Effector memory CD8-positive, alpha-beta T cell (primary cell): ENCODE measurements at regions not wholly inside any gene's neighbourhood (a gene's known extent, or its start where the extent isn't known, plus 50 kb on each side); places are given as distances from the start of the nearest gene placed in this dataset.

Source experiments
- ATAC-seq: fragments of 150-1000 bp; cut with Tn5 transposase; replicated peaks from 2 replicates; pipeline ENCODE4 v1.10.0; 2021; ENCODE audit warnings: mild to moderate bottlenecking, moderate library complexity
- DNase-seq, 3 experiments: peaks; one replicate each; pipeline ENCODE4 v3.0.0; 2021
- H3K27ac Mint-ChIP-seq, 2 donors: one replicate each; pipeline ENCODE4 v1.8.0; 2022; ENCODE audit warnings: mild to moderate bottlenecking in 2 of 2, mixed read lengths in 2 of 2, moderate library complexity in 2 of 2
- H3K27me3 Mint-ChIP-seq, 2 donors: one replicate each; pipeline ENCODE4 v1.8.0; 2022; ENCODE audit warnings: mixed read lengths in 2 of 2
- H3K36me3 Mint-ChIP-seq: one replicate; pipeline ENCODE4 v1.8.0; 2022; ENCODE audit warnings: mild to moderate bottlenecking, moderate library complexity, mixed read lengths; ENCODE audit not compliant: insufficient read depth
- H3K4me1 Mint-ChIP-seq, 2 donors: one replicate each; pipeline ENCODE4 v1.8.0; 2022; ENCODE audit warnings: low read depth in 2 of 2, mixed read lengths in 2 of 2
- H3K4me3 Mint-ChIP-seq, 2 donors: one replicate each; pipeline ENCODE4 v1.8.0; 2022; ENCODE audit warnings: mild to moderate bottlenecking in 2 of 2, mixed read lengths in 2 of 2, moderate library complexity in 2 of 2
- H3K9me3 Mint-ChIP-seq, 2 donors: one replicate each; pipeline ENCODE4 v1.8.0; 2022; ENCODE audit warnings: mixed read lengths in 2 of 2

DNA sequence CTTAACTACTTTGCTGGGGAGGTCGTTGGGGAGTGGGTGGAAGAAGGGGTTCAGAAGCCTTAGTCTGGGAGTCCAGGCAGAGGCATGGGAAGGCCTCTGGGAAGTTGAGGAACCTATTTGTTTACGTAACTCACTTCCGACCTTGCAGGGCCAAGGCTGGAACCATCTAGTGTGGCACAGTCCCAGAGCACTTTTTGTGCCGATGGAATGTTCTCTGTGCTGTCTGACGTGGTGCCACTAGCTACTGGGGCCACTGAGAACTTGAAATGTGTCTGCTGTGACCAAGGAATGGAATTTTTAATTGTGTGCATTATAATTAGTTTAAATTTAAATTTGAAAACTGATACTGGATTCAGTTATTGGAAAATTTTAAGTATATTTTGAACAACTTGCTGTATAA is 139.7 kb downstream of the FAM161A start:
- Mint-ChIP-seq H3K4me3 (no peak overlapping the region), H3K9me3 (no peaks in the 10 kb centered on the region), H3K27me3 (peaks cover 0 to 4% of the 10 kb centered on the region in 2 donors), H3K36me3 (no peaks in the 10 kb centered on the region), H3K27ac (no peak overlapping the region), H3K4me1 (no peaks in the 10 kb centered on the region)
- DNase-seq (no peak), ATAC-seq (no peak)

DNA sequence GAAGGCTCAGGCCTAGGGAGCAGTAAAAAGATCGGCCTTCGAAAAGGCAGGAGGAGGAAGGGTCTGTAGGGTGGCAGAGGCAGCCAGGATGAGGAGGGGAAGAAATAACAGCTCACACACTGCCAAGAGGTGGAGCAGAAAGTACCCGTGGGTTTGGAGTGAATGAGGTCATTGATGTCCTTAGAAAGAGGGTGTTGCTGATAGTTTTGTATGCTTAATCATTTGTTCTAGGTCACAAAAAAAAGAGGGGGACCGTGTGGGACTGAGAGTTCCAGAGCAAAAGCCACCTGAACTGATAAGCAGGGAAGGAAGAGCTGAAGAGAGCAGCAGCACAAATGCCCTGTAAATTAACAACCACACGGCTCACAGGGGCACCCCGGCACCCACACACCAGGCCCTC is 140.4 kb downstream of the FAM161A start:
- ATAC-seq (no peak), DNase-seq (no peak)
- no peak overlapping the region for H3K4me3 Mint-ChIP-seq
- H3K36me3 Mint-ChIP-seq = no peaks in the 10 kb centered on the region
- no peaks in the 10 kb centered on the region for H3K27me3 Mint-ChIP-seq
- no peak overlapping the region for H3K27ac Mint-ChIP-seq
- no peaks in the 10 kb centered on the region for H3K9me3 Mint-ChIP-seq
- no peaks in the 10 kb centered on the region for H3K4me1 Mint-ChIP-seq

DNA sequence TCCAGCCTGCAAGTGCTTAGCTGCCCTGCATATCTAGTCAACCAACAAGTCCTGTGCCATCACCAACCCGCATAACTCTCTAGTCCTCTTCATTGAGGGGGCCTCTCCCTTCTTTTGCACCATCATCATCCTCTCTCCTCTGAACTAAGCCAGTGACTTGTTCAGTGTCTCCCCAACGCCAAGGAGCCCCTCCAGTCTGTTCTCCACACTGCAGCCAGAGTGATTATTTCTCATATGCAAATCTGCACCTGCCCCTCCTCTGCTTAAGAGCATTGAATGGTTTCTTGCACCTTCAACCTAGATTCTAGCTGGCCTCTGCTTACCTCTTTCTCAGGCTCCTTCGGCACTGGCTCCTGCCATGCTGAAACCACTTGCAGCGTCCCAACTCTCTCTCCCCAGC is 141.8 kb downstream of the FAM161A start:
- no peaks in the 10 kb centered on the region for H3K27me3 Mint-ChIP-seq
- ATAC-seq (no peak), DNase-seq (no peak)
- H3K9me3 Mint-ChIP-seq = no peaks in the 10 kb centered on the region
- H3K4me3 Mint-ChIP-seq = no peak overlapping the region
- H3K36me3 Mint-ChIP-seq = no peaks in the 10 kb centered on the region
- H3K4me1 Mint-ChIP-seq = peaks cover 1 to 4% of the 10 kb centered on the region in 2 donors
- H3K27ac Mint-ChIP-seq = no peak overlapping the region

DNA sequence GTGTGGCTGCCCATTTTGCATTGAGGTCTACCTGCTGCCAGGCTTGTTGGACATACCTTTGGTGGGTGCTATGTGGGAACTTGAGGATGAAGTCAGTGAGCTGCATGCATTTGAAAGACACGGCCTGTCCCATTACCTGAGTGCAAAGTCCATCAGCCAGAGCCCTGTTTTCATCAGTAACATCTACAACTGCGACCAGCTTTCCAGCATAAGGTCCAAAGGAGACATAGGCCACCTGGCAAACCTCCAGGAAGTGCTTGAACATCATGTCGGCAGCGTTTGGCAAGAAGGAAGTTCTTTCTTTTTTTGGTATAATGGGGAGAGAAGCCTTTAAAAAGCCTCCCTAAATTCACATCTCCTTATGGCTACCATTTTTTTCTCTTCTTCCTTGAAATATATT is 143.1 kb downstream of the FAM161A start:
- no peaks in the 10 kb centered on the region for H3K9me3 Mint-ChIP-seq
- H3K36me3 Mint-ChIP-seq = no peaks in the 10 kb centered on the region
- H3K27ac Mint-ChIP-seq = no peak overlapping the region
- H3K27me3 Mint-ChIP-seq = no peaks in the 10 kb centered on the region
- ATAC-seq (no peak), DNase-seq (no peak)
- H3K4me3 Mint-ChIP-seq = no peak overlapping the region
- H3K4me1 Mint-ChIP-seq = peaks cover 1 to 4% of the 10 kb centered on the region in 2 donors

DNA sequence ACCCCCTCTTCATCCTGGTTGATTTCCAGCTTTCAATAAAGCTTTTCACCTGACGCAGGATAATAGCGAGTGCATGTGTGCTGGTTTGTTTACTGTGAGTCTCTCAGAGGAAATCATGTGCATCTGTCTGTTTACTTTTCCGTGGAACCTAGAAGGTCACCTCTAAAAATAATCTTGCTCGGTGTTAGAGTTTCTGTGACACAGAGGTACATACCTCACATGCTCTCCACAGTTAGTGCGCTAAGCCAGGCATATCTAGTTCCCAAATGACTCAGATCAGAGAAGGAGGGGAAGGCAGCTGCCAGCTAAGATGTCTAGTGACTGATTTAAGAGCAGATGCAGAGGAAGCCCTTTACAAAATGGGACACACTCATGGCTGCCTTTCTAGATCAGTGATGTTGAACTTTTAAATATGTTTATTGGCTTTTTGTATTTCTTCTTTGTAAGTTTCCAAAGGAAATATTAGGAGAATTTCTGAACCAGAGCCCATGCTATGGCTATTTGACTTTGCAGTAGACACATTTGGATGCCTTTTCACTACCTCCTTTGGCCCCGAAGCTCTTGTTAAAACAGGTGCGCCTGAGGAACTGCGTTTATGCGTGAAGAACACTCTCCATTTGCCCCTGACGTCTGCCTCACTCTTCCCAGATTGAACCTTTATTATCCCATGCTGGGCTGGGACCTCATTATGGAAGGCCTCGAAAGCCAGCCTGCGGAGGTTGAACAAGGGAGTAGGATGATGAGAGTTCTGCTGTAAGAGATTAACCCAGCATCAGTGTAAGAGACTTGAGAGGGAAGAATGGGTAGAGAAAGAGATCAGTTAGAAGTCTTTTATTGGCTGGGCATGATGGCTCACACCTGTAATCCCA is 145.6 kb downstream of the FAM161A start:
- Mint-ChIP-seq H3K4me3 (no peak overlapping the region), H3K4me1 (peaks cover 5 to 8% of the 10 kb centered on the region in 2 donors), H3K9me3 (no peaks in the 10 kb centered on the region), H3K27ac (no peak overlapping the region), H3K27me3 (no peaks in the 10 kb centered on the region), H3K36me3 (no peaks in the 10 kb centered on the region)
- ATAC-seq (no peak), DNase-seq (no peak)

DNA sequence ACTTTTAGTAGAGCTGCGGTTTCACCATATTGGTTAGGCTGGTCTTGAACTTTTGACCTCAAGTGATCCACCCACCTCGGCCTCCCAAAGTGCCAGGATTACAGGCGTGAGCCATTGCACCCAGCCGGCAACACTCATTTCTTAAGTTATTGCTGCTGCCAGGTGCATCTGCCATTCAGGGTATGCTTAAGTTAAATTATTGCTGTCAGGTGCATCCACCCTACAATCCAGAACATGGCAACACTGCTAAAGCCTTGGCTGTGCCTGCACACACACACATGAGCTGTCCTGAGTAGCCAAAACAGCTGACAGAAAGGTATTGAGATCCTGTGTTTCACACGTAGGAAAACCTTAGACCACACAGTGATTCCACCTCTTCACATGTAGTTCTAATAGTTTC is 148.2 kb downstream of the FAM161A start:
- no peaks in the 10 kb centered on the region for H3K9me3 Mint-ChIP-seq
- no peaks in the 10 kb centered on the region for H3K27me3 Mint-ChIP-seq
- H3K4me1 Mint-ChIP-seq = peaks cover 5 to 8% of the 10 kb centered on the region in 2 donors
- H3K27ac Mint-ChIP-seq = peak overlapping the region in 1 of 2 donors; percentile 49
- no peak for ATAC-seq
- DNase-seq = no peak
- no peaks in the 10 kb centered on the region for H3K36me3 Mint-ChIP-seq
- no peak overlapping the region for H3K4me3 Mint-ChIP-seq

DNA sequence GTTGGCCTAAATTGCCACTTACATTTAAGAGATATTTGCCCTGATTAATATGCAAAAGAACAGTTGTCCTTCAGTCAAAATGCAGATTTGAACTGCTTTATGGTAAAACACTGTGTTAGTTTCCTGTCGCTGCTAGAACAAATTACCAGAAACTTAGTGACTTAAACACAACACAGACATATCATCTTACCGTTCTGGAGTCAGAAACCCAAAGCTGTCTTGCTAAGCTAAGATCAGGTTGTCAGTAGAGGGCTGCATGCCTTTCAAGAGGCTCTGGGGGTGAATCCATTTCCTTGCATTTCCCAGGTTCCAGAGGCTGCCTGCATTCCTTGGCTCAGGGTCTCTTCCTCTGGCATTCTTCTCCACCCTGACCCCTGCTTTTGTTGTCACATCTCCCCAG is 149.5 kb downstream of the FAM161A start:
- DNase-seq = no peak
- no peak overlapping the region for H3K4me3 Mint-ChIP-seq
- no peak overlapping the region for H3K27ac Mint-ChIP-seq
- H3K27me3 Mint-ChIP-seq = no peaks in the 10 kb centered on the region
- H3K4me1 Mint-ChIP-seq = peaks cover 5 to 8% of the 10 kb centered on the region in 2 donors
- no peaks in the 10 kb centered on the region for H3K9me3 Mint-ChIP-seq
- no peak for ATAC-seq
- no peaks in the 10 kb centered on the region for H3K36me3 Mint-ChIP-seq

DNA sequence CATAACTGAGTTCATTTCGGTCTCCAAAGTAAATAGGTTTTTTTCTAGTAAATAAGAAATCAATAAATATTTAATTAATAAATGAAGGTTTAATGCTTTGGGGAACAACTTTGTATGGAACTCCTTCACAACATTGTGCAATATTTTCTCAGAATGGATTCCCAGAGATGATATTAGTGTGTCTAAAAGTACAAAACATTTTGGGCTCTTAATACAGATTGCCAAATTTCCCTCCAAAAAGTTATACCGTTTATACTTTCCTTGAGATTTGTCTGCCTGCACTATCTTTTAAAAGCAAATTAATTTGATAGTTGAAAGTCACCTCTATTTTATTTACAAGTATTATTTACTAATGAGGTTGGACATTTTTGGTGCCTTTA is 151.8 kb downstream of the FAM161A start:
- Mint-ChIP-seq H3K36me3 (no peaks in the 10 kb centered on the region), H3K4me3 (no peak overlapping the region), H3K9me3 (no peaks in the 10 kb centered on the region), H3K27ac (no peak overlapping the region), H3K27me3 (no peaks in the 10 kb centered on the region), H3K4me1 (peaks cover 4% of the 10 kb centered on the region in 2 donors)
- ATAC-seq (no peak), DNase-seq (no peak)

DNA sequence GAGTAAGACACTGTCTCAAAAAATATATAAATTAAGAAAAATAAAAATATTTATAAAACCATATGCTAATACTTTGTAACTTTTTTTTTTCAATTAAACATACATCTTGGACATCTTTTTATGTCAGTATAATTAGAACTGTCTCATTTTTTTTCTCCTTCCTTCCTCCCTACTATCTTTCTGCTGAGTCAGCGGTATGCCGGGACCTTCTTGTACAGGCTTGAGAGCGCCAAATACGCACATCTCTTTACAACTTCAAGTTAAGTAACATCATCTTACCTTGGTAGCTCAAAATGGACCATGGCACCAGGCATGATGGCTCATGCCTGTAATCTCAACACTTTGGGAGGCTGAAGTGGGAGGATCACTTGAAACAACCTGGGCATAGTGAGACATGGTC is 153.4 kb downstream of the FAM161A start:
- Mint-ChIP-seq H3K9me3 (no peaks in the 10 kb centered on the region), H3K36me3 (no peaks in the 10 kb centered on the region), H3K27ac (no peak overlapping the region), H3K4me3 (no peak overlapping the region), H3K27me3 (no peaks in the 10 kb centered on the region), H3K4me1 (peaks cover 4% of the 10 kb centered on the region in 2 donors)
- ATAC-seq (no peak), DNase-seq (no peak)

DNA sequence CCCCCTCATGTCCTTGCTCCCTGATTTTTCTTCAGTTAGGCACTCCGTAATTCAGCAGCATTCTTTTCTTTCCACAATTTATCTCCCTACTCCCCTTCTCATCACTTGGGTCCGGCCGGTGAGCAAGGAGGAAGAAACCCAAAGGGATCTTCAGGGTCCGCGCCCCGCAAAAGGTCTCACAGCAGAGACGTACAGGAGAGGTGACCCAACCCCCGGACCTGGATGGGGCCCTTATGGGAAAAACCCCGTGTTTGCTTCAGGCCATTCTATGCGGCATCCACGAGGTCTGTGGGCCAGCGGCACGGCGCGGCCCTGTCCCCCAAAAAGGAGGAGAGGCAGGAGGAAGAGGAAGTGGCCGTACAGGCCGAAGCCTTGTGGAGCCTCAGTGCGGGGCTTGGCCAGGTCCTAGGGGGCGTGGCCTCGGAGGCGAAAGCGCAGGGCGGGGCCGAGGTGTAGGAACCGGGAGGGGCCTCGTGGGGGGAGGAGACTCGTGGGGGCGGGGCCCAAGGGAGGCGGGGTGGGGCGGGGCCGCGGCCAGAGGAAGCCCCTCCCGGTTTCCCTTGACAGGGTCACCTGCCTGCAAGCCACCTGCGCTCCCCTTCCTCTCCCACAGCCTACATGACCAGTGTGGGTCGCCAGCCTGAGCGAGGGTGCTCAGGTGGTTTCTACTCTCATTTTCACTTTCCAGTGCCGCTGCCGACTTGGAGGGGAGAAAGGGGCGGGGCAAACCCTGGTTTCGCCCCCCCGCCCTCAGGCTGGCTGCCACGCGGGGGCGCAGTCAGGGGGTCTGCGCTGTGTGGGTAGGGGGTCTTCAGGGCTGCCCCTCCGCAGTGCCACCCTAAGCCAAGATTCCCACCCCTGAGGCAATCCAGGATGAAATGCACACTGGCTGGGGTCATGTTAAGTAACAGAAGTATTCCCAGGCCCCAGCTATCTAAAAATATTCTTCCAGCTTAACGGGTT is 156.4 kb upstream of the XPO1 start:
- Mint-ChIP-seq H3K27me3 (no peaks in the 10 kb centered on the region), H3K27ac (peak overlapping the region; percentile 66 to 95), H3K4me3 (peak overlapping the region; percentile 82 to 88), H3K9me3 (no peaks in the 10 kb centered on the region), H3K36me3 (no peaks in the 10 kb centered on the region), H3K4me1 (peaks cover 8% of the 10 kb centered on the region in 2 donors)
- ATAC-seq (peak; percentile 90), DNase-seq (peak; percentile 70 to 77 (median 76))

DNA sequence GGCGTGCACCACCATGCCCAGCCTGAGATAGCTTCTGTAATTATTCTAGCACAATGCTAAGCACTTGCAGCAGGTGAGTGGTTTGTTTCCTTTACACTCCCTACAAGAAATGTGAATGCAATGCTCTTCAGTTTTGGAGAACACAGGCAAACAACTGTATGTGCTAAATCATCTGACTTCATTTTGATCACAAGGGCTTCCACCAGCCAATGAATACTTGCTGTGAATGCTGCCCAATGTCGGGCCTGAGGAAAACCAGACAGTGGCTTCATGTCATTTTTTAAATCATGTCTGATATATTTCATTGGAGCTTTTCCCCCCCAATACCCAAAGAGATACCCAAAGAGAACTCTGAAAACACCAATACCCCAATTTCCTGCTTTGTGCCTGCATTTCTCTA is 155.6 kb upstream of the XPO1 start:
- peak overlapping the region; percentile 82 to 88 for H3K4me3 Mint-ChIP-seq
- H3K36me3 Mint-ChIP-seq = no peaks in the 10 kb centered on the region
- H3K4me1 Mint-ChIP-seq = peaks cover 8 to 11% of the 10 kb centered on the region in 2 donors
- H3K27ac Mint-ChIP-seq = peak overlapping the region; percentile 66 to 95
- no peaks in the 10 kb centered on the region for H3K9me3 Mint-ChIP-seq
- H3K27me3 Mint-ChIP-seq = no peaks in the 10 kb centered on the region
- DNase-seq (no peak), ATAC-seq (no peak)

DNA sequence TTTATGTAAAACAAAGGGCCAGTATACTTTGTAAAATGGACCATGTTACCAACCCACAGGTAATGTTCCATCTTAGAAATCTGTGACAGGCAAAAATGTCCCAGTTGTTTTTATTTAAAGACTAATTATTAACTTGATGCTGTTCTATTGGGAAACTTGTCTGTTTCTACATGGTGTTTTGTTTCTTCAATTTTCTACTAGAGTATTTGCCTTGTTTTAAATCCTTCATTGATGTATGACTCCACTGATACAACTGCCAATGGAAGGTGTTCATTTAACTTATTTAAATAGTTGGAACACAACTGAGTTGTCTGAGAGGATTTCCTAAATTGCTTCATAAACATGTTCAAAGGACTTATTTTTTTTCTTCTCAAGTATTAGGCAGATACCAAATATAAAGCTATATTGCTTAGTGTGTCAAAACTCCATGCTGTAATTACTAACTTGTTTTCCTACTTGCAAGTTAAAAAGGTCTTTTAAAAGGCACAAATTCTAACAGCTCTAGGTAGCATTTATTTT is 152.0 kb upstream of the XPO1 start:
- H3K36me3 Mint-ChIP-seq = no peaks in the 10 kb centered on the region
- H3K9me3 Mint-ChIP-seq = no peaks in the 10 kb centered on the region
- no peak overlapping the region for H3K4me3 Mint-ChIP-seq
- peak overlapping the region in 1 of 2 donors; percentile 45 for H3K27ac Mint-ChIP-seq
- DNase-seq = no peak
- no peaks in the 10 kb centered on the region for H3K27me3 Mint-ChIP-seq
- no peak for ATAC-seq
- peaks cover 8 to 11% of the 10 kb centered on the region in 2 donors for H3K4me1 Mint-ChIP-seq

DNA sequence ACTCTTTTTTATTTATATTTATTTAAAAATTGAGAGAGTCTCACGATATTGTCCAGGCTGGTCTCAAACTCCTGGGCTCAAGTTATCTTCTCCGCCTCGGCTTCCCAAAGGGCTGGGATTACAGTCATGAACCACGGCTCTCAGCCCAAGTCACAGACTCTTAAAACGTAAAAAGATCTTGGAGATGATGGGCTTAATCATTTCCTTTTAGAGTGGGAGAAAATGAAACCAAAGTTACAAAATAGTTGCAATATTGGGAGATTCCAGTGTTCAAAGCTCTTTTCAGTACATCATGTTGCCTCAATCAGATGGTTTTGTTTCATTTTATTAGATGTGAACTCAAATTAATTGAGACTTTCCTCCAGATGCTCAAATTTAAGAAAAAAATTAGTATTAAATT is 151.4 kb upstream of the XPO1 start:
- H3K27me3 Mint-ChIP-seq = no peaks in the 10 kb centered on the region
- H3K27ac Mint-ChIP-seq = no peak overlapping the region
- ATAC-seq (no peak), DNase-seq (no peak)
- H3K4me3 Mint-ChIP-seq = peak overlapping the region in 1 of 2 donors; percentile 22
- no peaks in the 10 kb centered on the region for H3K36me3 Mint-ChIP-seq
- H3K4me1 Mint-ChIP-seq = peaks cover 8 to 11% of the 10 kb centered on the region in 2 donors
- no peaks in the 10 kb centered on the region for H3K9me3 Mint-ChIP-seq
